Umbilical cord (tissue), 1 donor: ENCODE measurements at regions not wholly inside any gene's neighbourhood (a gene's known extent, or its start where the extent isn't known, plus 50 kb on each side); places are given as distances from the start of the nearest gene placed in this dataset.

Experiments used
- DNase-seq: peaks from one replicate; pipeline ENCODE4 v3.0.0-alpha.2; 2015; ENCODE audit warnings: low spot score

GRCh38 chr2:151197184-151198108 is 64.2 kb downstream of the RBM43 start:
- no peak for DNase-seq

DNA sequence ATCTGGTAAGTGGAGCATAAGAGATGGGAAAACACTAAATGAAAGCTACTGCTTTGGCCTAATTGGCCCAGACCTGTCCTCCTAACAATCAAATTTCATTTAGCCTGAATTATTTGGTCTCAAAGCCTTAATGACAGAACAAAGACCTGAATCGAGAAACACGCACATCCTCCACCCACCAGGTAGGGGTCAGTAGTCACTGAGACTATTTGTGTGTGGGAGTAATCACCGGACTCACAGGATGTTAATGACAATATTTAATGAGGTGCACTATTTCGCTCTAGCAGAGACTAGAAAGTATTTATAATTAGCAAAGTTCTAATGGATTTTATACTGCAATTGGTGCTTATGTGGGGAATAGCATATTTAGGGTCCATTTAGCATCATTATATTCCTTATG is 68.1 kb downstream of the RBM43 start:
- DNase-seq, result no peak

- DNase-seq, result no peak
These were observed 69.0 kb downstream of the RBM43 start for GRCh38 chr2:151192681-151193080.

GRCh38 chr2:151191001-151191400 is 70.7 kb downstream of the RBM43 start:
- DNase-seq, result no peak

- no peak for DNase-seq
These were observed 72.5 kb downstream of the RBM43 start for GRCh38 chr2:151189125-151189524.

GRCh38 chr2:151186011-151186410 is 75.7 kb downstream of the RBM43 start:
- no peak for DNase-seq

DNA sequence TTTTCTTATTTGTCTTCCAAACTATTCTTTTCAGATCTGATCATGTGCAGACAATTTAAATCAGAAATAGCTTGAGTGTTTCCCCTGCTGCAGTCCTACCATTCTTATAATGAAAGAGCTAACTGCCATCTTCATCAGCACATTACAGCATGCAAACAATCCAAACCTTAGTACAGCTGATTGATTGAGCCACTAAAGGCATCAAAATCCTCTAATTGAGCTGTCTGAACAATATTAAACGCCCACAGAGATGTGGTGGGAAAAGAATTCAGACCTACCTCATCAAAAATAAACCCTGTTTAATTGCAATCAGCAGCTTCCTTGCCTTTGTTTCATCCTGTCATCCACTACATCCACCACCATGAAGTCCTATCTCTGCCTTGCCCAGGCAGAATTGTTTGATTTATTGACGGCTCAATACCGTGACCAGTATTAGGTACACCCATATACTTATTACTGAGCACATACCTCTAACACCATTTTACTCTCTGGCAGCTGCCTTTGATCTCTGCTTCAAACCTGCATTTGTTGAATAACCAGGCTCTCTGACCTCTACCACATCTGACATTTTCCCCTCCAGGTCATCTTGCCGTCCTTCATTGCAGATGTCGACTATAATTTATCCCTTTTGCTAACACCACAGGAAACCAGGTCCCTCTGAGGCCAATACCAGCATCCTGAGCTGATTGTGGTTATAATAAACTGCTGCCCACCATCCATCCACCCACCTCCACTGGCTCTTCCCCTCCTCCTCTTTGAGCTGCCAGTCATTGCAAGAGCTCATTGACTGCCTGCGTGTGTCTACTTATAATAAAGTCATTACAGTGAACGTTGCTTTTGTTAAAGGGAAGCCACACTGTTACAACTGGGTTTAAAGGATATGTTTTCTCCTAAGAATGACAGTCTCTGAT is 78.5 kb downstream of the RBM43 start:
- no peak for DNase-seq

- no peak for DNase-seq
These were observed 79.3 kb downstream of the RBM43 start for GRCh38 chr2:151182396-151182795.

DNA sequence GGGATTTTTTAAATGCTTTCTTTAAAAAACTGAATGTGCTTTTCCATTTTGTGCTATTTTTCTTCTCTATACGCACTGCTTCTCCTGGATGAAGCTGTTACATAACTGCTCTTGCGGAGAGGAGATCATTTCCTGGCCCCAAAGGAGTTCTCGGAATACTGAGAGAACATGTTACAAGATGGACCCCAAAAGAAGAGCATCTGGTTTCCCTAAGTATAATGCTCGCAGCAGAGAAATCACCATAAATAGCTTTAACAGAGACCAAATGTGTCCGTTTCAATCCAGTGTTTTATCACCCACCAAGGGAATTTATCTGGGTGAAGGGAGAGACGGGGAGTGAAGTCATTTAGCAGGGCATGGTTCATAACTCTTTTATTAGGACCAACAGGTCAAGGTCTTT is 80.1 kb downstream of the RBM43 start:
- DNase-seq, result no peak

DNA sequence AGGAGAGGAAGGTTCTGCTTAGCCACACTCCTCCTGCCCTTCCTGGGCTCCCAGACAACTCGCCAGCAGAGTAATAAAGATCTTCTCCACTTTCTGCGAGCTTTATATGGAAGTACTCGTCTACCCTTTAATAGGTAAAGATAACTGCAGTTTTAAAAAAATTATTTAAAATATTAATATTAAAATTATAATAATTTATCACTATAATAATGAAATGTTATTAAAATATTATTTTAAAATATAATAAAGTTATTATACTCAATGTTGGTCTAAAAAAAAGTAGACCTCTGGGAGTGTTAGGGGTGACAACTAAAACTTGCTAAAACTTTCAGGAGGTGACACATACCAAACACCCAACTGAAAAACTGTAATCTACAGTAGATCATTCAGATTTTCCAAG is 81.5 kb downstream of the RBM43 start:
- DNase-seq, result no peak

DNA sequence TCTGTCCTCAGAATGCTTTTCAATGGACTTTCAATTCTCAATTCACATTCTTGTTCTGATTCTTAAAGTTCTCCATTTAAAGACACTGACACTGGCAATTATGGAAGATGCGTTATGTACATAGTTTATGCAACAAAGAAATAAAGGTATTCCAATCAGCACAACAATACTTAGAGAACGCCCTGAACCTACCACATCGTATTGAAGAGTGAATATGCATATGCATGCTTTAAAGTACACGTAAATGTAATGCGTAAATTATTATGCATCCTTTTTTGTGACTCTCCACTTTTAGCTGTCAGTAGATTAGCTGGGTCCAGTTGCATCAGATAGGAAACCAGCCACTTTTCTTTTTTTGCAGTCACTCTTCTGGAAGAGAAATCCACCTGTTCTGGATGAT is 83.5 kb downstream of the RBM43 start:
- DNase-seq, result no peak

GRCh38 chr2:151177756-151178155 is 83.9 kb downstream of the RBM43 start:
- DNase-seq, result no peak

- no peak for DNase-seq
These were observed 85.0 kb downstream of the RBM43 start for GRCh38 chr2:151176661-151177060.

DNA sequence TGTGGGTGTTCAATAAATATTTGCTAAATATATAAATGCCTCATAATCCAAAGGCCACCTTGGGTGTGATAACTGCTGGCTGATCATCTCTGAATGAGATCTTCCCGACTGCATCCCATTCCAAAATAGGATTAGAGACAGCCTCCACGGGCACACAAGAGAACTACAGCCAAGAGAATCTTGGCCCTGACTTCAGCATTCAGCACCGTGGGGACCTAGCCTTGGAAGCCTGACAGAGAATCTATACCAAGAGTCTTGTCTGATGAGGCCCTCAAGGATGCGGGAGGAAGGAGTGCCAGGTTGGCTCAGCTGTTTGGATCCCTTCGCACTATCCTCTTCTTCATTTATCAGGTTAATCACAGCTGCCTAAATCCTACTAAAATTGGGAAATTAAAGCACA is 85.8 kb downstream of the RBM43 start:
- DNase-seq, result no peak

DNA sequence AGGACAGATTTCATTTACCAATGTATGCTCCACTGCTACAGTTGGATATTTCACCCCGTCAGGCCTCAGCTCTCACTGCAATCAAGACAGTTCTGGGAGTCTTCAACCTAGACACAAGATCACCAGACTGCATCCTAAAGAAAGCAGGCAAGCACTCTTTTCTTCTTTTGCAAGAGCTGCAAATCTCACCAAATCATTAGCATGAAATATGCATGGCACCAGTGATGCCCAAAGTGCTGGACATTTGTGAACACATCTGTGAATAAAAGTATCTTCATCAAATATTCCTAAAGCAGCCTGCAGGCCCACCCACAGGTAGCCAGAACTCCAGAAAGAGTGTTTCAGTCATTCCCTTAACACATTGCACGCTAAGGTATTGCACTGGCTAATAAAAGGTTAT is 87.5 kb downstream of the RBM43 start:
- DNase-seq, result no peak

DNA sequence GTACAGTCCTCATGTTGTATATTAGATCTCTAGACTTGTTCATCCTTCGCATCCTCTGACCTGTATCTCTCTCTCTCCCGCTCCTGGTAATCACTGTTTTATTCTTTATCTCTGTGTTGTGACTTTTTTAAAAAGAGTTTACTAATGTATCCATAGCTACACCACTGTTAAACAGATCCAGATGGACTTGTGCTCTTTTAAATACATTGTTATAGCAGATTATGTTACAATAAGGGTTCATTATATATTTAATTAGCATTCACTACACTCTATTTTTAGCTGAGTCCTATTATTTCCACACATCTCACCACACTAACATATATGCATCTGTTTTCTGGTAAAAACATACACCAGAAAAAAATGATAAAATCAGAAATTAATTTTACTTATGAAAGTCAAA is 90.5 kb downstream of the RBM43 start:
- DNase-seq, result no peak

- DNase-seq, result no peak
These were observed 95.3 kb downstream of the RBM43 start for GRCh38 chr2:151166410-151166809.

DNA sequence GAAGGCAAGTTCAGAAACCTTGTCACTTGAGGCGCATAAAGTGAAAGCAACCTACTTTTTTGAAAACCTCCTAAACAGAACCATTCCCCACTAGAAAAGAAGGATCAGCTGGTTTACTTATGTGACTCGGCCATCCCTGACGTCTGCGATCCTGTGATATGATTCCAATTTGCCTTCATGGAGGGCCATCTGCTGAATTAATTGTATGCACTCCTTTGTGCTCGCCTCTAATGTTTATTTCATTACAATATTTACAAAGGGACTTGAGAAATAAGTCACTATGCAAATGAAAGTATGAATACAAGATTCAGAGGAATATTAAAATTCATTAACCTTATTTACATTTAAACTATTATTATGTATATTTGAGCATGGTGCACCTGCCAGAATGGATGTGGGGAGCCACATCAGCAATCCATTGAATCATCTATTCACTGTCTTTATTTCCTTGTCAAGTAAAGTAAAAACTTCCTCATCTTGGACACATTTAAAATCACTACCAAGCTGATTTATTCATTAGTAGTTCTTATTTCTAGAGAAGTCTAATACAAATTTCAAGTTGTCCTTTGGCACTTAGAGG is 96.5 kb downstream of the RBM43 start:
- DNase-seq, result no peak

GRCh38 chr2:151161821-151162551 is 99.7 kb downstream of the RBM43 start:
- DNase-seq, result peak; percentile 86

DNA sequence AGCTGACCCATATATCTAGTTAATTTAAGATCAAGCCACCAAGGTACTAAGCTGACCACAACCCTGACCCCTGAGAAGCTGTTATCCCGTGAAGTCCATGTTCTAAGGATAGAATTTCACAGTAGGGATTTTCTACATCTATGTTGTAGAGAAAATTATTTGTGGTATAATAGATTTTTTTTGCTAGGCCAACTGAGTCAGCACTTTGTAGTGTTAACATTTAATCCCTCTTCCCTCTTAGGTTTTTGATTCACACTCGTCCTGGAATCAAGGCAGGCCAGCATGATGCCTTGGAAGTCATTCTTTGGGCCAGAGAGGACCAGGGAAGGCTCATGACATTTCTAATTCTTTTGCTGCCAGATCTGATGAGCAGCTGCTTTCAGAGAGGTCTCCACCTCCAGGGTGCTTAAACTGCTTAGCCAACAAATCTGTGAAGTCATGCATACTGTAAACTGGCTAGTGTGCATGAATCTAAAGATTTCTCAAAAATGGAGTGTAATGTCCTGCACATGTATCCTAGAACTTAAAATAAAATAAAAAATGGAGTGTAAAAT is 102.5 kb downstream of the RBM43 start:
- peak; percentile 68 for DNase-seq
